ENCODE measurements at regions not wholly inside any gene's neighbourhood (a gene's known extent, or its start where the extent isn't known, plus 50 kb on each side); places are given as distances from the start of the nearest gene placed in this dataset.

GRCh38 chr10:118968060-118968459 is 61.5 kb upstream of the NANOS1 start:
- H3K9me3 ChIP-seq (ENCODE audit: control insufficient read depth, insufficient read depth, low read depth, low read length) = no peaks in the 10 kb centered on the region
- no peaks in the 10 kb centered on the region for H3K79me2 ChIP-seq (ENCODE audit: control insufficient read depth, insufficient read depth, low read length)
- no peak overlapping the region for H3K9ac ChIP-seq (ENCODE audit: insufficient read depth, low read length)
- TF ChIP-seq EZH2 (IDR thresholded peaks at IDR 0.05; ENCODE audit: low read length, missing control alignments) = no peak
- no peak for TF ChIP-seq CTCF (conservative IDR thresholded peaks at IDR 0.05 in 1 of 2, IDR thresholded peaks at IDR 0.05 in 1 of 2; ENCODE audit: low read depth in 1 of 2, low read length in 2 of 2)
- H3K27ac ChIP-seq (ENCODE audit: insufficient read depth, low read length) = no peak overlapping the region
- no peaks in the 10 kb centered on the region for H3K27me3 ChIP-seq (ENCODE audit: control insufficient read depth, insufficient read depth, low read length)
- no peak overlapping the region for H3K4me2 ChIP-seq (ENCODE audit: extremely low read depth, insufficient read depth, low read length)
- no peak overlapping the region for H3K4me3 ChIP-seq (replicated peaks in 1 of 4; ENCODE audit: control extremely low read depth in 1 of 4, insufficient read depth in 1 of 4, low read depth in 3 of 4, low read length in 4 of 4)
- H3K4me1 ChIP-seq (ENCODE audit: control insufficient read depth, extremely low read depth, insufficient read depth, low read length) = no peaks in the 10 kb centered on the region
- H3K36me3 ChIP-seq (ENCODE audit: control insufficient read depth, insufficient read depth, low read length) = no peaks in the 10 kb centered on the region
- no peaks in the 10 kb centered on the region for H4K20me1 ChIP-seq (ENCODE audit: control insufficient read depth, extremely low read depth, insufficient read depth, low read length)
- H2AFZ ChIP-seq (ENCODE audit: low read length) = no peak overlapping the region
- DNase-seq (ENCODE audit: low read depth in 2 of 2) = no peak

GRCh38 chr10:118968482-118968881 is 61.0 kb upstream of the NANOS1 start:
- no peaks in the 10 kb centered on the region for H3K27me3 ChIP-seq (ENCODE audit: control insufficient read depth, insufficient read depth, low read length)

GRCh38 chr10:118969014-118969413 is 60.5 kb upstream of the NANOS1 start:
- no peak for TF ChIP-seq EZH2 (IDR thresholded peaks at IDR 0.05; ENCODE audit: low read length, missing control alignments)
- no peak for TF ChIP-seq CTCF (conservative IDR thresholded peaks at IDR 0.05 in 1 of 2, IDR thresholded peaks at IDR 0.05 in 1 of 2; ENCODE audit: low read depth in 1 of 2, low read length in 2 of 2)
- H3K9me3 ChIP-seq (ENCODE audit: control insufficient read depth, insufficient read depth, low read depth, low read length) = no peaks in the 10 kb centered on the region
- H3K36me3 ChIP-seq (ENCODE audit: control insufficient read depth, insufficient read depth, low read length) = no peaks in the 10 kb centered on the region
- DNase-seq (ENCODE audit: low read depth in 2 of 2) = no peak
- no peak overlapping the region for H3K9ac ChIP-seq (ENCODE audit: insufficient read depth, low read length)
- H3K4me3 ChIP-seq (replicated peaks in 1 of 4; ENCODE audit: control extremely low read depth in 1 of 4, insufficient read depth in 1 of 4, low read depth in 3 of 4, low read length in 4 of 4) = no peak overlapping the region
- no peaks in the 10 kb centered on the region for H3K4me1 ChIP-seq (ENCODE audit: control insufficient read depth, extremely low read depth, insufficient read depth, low read length)
- H4K20me1 ChIP-seq (ENCODE audit: control insufficient read depth, extremely low read depth, insufficient read depth, low read length) = no peaks in the 10 kb centered on the region
- H2AFZ ChIP-seq (ENCODE audit: low read length) = no peak overlapping the region
- no peaks in the 10 kb centered on the region for H3K27me3 ChIP-seq (ENCODE audit: control insufficient read depth, insufficient read depth, low read length)
- no peak overlapping the region for H3K27ac ChIP-seq (ENCODE audit: insufficient read depth, low read length)
- H3K79me2 ChIP-seq (ENCODE audit: control insufficient read depth, insufficient read depth, low read length) = no peaks in the 10 kb centered on the region
- H3K4me2 ChIP-seq (ENCODE audit: extremely low read depth, insufficient read depth, low read length) = no peak overlapping the region

More at GRCh38 chr10:118968482-118968881, 61.0 kb upstream of the NANOS1 start:
- Histone ChIP-seq H3K9ac (ENCODE audit: insufficient read depth, low read length) (no peak overlapping the region), H3K36me3 (ENCODE audit: control insufficient read depth, insufficient read depth, low read length) (no peaks in the 10 kb centered on the region), H3K4me3 (replicated peaks in 1 of 4; ENCODE audit: control extremely low read depth in 1 of 4, insufficient read depth in 1 of 4, low read depth in 3 of 4, low read length in 4 of 4) (no peak overlapping the region), H3K4me2 (ENCODE audit: extremely low read depth, insufficient read depth, low read length) (no peak overlapping the region), H3K4me1 (ENCODE audit: control insufficient read depth, extremely low read depth, insufficient read depth, low read length) (no peaks in the 10 kb centered on the region), H3K79me2 (ENCODE audit: control insufficient read depth, insufficient read depth, low read length) (no peaks in the 10 kb centered on the region), H3K27ac (ENCODE audit: insufficient read depth, low read length) (no peak overlapping the region), H3K9me3 (ENCODE audit: control insufficient read depth, insufficient read depth, low read depth, low read length) (no peaks in the 10 kb centered on the region), H2AFZ (ENCODE audit: low read length) (no peak overlapping the region), H4K20me1 (ENCODE audit: control insufficient read depth, extremely low read depth, insufficient read depth, low read length) (no peaks in the 10 kb centered on the region)
- DNase-seq (ENCODE audit: low read depth in 2 of 2) = no peak
- TF ChIP-seq CTCF (conservative IDR thresholded peaks at IDR 0.05 in 1 of 2, IDR thresholded peaks at IDR 0.05 in 1 of 2; ENCODE audit: low read depth in 1 of 2, low read length in 2 of 2) = no peak
- no peak for TF ChIP-seq EZH2 (IDR thresholded peaks at IDR 0.05; ENCODE audit: low read length, missing control alignments)

Measured in fibroblast of lung (primary cell).